GM12874 (cell line): ENCODE measurements at regions not wholly inside any gene's neighbourhood (a gene's known extent, or its start where the extent isn't known, plus 50 kb on each side); places are given as distances from the start of the nearest gene placed in this dataset.

ENCODE experiments used
- CTCF ChIP-seq: IDR thresholded peaks from 2 replicates; pipeline ENCODE4 v1.5.1; 2011; ENCODE audit warnings: low read depth, mild to moderate bottlenecking, control low read depth, low read length, moderate library complexity; ENCODE audit not compliant: insufficient read depth

GRCh38 chr11:80722629-80723028 lies 1281.8 kb upstream of the TENM4 start:
- TF ChIP-seq CTCF: no peak

- no peak for TF ChIP-seq CTCF
Measured at GRCh38 chr11:80720295-80720694, 1279.5 kb upstream of the TENM4 start.

GRCh38 chr11:80719292-80719646 lies 1278.4 kb upstream of the TENM4 start:
- no peak for TF ChIP-seq CTCF

GRCh38 chr11:80718611-80719291 lies 1277.9 kb upstream of the TENM4 start:
- TF ChIP-seq CTCF: no peak

GRCh38 chr11:80702264-80702663 lies 1261.4 kb upstream of the TENM4 start:
- no peak for TF ChIP-seq CTCF

- no peak for TF ChIP-seq CTCF
Measured at GRCh38 chr11:80700386-80700785, 1259.6 kb upstream of the TENM4 start.

- no peak for TF ChIP-seq CTCF
Measured at GRCh38 chr11:80698637-80699036, 1257.8 kb upstream of the TENM4 start.
